HG02642 (cell line): ENCODE measurements at regions not wholly inside any gene's neighbourhood (a gene's known extent, or its start where the extent isn't known, plus 50 kb on each side); places are given as distances from the start of the nearest gene placed in this dataset.

Experiments used
- ATAC-seq: cut with Tn5 transposase; IDR thresholded peaks from one replicate; pipeline ENCODE4 v1.9.1; 2021; ENCODE audit warnings: mild to moderate bottlenecking; ENCODE audit not compliant: unreplicated experiment, poor library complexity

DNA sequence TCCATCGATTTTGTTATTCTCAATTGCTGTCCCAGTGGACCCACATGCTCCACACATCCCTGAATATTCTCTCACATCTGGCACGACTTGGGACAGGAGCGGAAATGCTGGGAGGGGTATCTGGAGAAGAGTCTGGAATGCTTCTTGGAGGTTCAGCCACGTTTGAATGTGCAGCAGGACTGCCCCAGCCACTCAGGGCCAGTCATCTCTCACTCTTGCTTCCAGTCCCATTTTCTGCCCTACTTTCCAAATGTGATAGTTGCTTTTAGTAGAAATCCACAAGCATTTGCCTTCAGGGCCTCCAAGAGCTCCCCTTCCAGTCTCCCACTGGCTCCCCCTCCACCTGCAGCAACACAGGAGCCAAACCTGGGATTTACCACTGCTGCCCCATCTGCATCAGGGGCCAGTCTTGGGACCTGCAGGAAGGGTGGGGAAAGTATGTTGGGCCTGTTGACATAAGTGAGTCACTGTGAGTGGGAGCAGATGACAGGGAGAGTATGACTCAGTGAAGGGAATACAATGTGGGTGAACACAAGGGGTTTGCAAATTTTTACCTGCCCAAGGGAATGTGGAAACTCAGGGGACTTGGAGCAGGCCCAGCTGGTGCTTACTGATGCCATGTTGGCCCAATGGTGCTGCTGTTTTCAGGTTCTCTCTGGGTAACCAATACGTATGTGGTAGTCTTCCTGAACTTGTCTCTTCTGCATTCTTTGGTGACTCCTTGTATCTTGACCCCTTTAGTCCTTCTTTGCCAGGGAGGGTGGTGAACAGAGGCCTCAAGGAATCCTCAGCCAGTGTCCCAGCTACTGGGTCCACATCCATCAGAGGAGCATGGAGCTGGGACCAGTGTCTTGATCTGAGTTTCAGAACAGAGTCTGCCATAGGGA lies 78.8 kb upstream of the CRHR1 start:
- no peak for ATAC-seq

DNA sequence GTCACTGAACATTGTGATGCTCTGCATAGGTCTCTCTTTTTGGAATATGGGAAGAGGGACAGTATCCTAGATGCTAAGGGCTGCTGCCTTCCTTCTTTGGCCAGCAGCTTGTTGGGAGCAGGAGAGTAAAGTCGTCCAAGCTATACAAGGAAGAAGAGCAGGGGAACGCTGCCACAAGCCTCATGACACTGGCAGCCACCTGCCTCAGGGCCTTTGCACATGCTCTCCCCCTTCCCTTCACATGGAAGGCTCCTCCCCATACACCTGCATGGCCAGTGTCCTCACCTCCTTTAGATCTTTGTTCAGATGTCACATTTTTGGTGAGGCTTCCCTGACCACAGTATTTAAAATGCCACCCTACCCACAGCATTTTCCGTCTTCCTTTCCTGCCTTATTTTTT lies 78.1 kb upstream of the CRHR1 start:
- ATAC-seq: no peak

DNA sequence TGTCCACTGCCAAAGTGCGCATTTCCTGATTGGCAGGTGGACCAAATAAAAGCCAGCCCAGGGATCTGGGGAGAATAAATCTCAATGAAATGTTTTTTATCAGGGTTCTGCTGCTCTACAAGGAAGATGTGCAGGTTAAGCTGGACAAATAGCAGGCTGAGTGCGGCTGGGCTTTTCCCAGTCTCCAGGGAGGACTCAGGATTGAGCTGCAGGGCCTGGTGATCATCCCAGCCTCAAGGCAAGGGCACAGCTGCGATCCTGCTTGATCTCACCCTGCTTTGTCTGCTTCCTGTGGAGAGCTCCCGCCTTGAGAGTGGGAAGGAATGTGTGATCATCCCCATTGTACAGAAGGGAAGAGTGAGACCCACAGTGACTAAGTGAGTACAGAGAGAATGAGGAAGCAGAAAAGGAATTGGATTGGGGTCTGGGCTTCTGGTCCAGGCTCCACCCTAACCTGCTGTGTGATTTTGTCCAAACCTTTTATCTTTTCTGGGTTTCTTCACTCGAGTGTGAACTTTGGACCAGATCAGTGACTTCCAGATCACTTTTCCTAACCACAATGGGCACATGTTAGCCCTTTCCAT lies 75.3 kb upstream of the CRHR1 start:
- ATAC-seq: no peak

- ATAC-seq: no peak
Measured at GRCh38 chr17:45709728-45710288, 74.3 kb upstream of the CRHR1 start.

GRCh38 chr17:45715787-45716186 lies 68.3 kb upstream of the CRHR1 start:
- no peak for ATAC-seq

DNA sequence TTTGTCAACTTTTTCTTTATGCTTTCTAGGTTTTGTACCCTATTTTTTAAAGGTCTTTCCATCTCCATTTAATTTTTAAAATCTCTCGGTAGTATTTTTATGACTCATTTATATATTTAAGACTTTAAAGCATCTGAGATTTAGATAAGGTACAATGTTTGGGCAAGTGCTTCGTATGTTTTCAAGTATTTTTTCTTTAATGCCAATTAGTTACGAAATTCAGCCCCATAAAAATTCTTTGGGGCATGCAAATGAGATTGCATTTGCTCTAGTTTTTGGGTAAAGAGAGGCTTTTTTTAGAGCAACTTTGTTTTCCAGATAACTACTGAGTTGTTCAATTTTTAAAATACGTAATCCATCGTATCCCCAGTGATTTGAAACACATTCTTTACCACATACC lies 65.3 kb upstream of the CRHR1 start:
- ATAC-seq: no peak

DNA sequence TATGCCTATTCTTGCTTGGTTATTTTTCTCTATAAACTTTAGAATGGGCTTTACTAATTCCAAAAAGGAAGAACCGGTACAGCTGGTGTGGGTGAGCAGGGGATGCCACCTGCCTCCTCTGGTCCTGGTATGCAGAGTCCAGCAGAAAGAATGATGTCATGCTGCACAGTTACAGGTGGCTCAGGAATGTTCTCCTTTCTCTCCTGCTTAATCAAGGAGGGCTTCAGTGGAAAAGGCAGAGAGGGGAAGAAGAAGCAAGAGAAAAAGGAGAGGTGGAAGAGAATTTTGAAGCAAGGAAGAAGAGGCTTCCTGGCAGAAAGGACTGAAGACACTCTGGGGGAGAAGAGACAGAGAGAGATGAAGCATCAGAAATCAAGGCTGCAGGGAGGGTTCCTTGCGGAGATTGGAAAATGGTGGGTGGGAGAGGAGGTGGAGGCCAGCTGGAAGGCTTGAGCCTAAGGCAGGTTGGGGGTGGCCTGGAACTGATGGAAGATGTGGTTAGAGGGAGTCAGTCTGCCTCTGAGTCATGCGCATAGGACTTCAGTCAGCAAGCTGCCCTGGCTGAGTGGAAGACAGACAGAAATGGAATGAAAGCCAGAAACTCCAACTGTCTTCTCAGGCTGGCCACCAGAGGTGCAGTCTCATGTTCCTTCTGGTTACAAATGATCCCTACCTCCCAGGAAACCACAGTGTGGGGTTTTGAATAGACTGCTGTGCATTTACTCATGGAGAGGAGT lies 64.6 kb upstream of the CRHR1 start:
- ATAC-seq: no peak

DNA sequence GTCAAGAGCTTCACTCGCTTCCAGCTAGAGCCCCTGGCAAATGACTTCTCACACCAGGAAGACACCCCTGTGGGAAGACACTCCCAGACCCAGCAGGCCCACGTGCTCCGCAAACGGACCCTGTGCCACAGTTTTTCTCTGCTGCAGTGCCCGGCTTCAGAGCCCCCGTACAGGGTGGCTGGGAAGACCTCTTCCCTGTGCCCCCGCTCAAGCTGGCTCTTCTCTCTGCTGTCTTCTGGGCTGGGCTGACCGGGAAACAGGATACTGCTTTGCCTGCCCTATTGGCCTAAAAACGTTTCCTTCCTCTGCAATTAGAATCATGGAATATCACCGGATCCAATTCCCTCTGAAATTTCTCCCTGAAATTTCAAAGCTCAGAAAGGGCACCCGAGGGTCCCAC lies 63.7 kb upstream of the CRHR1 start:
- ATAC-seq: no peak

DNA sequence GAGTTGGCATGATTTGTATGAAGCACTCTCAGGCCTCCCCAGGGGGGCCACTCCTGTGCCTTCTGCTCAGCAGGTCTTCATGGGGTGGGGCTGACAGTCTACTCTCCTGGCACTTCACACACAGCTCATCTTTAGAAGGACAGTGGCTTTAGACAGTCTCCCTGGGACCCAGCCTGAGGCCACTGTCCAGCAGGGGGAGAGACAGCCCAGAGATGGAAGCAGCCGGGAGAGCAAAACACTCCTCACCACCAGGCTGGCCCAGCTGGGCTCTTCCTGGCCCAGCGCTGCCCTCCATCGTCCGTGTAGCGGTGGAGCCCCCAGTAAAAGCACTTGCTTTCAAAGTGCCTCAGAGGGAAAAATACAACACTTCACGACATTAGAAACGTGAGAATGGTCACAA lies 62.0 kb upstream of the CRHR1 start:
- ATAC-seq: no peak

- ATAC-seq: no peak
Measured at GRCh38 chr17:45729294-45729907, 54.7 kb upstream of the CRHR1 start.

DNA sequence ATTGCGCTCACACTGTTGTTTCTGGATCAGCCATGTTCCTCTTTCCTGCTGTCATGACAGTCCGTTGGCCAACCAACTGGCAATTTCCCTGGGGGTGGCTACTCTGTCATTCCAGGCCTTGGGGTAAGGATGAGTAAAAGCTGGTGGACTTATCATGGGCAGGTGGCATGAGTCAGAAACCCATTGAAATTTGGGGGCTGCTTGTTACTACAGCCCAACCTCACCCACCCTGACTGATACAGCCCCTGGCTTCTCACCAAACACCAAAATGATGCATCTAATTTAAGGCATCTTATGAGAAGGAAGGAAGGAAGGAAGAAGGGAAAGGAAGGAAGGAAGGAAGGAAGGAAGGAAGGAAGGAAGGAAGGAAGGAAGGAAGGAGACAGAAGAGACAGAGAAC lies 53.9 kb upstream of the CRHR1 start:
- no peak for ATAC-seq

GRCh38 chr17:45731459-45731858 lies 52.7 kb upstream of the CRHR1 start:
- ATAC-seq: no peak

DNA sequence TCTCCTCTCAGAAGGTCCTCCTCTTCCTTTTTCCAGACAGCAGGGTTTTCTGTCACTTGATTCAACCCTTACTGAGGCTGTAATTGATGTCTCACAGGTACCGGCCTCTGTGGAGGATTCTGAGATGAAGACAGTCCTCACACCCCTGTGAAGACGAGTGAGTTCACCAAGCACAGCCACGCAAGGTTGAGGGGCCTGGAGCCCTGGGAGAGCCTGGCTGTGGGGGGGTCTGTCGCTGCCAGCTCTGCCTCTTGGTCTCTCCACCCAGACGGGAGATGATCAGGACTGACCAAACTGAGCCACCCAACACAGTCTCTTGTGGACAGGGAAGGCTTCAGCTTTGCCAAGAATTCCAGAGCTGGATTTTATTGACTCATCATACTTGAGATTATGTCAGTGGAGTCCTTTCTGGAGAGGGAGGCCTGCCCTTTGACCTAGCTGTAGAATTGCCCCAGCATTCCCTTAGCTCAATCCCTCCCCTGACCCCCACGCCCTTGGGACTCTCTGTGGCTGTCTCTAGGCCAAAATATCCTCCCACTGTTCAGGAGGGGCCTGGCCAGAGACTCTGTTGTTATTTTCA lies 51.1 kb upstream of the CRHR1 start:
- no peak for ATAC-seq

GRCh38 chr17:45733781-45734180 lies 50.3 kb upstream of the CRHR1 start:
- ATAC-seq: no peak
